Transverse colon (tissue), 4 donors: ENCODE measurements at regions not wholly inside any gene's neighbourhood (a gene's known extent, or its start where the extent isn't known, plus 50 kb on each side); places are given as distances from the start of the nearest gene placed in this dataset.

Experiments
- CTCF ChIP-seq, 5 experiments: fragments of 200-600 bp in 3 of 5; fragments of 450-650 bp in 2 of 5; sonication (generic) in 3 of 5; IDR thresholded peaks; 1 replicate in 2 of 5; 2 replicates in 3 of 5; pipeline ENCODE4 v1.5.1; 2016 to 2017; ENCODE audit warnings: antibody characterized with exemption in 5 of 5, inconsistent platforms in 3 of 5, mild to moderate bottlenecking in 2 of 5, moderate library complexity in 1 of 5
- EP300 ChIP-seq: sonication (generic); formaldehyde crosslinking; IDR thresholded peaks from one replicate; pipeline ENCODE4 v1.6.1; 2017; ENCODE audit warnings: antibody characterized with exemption, low read depth
- POLR2A ChIP-seq: fragments of 450-650 bp; IDR thresholded peaks from one replicate; pipeline ENCODE4 v1.6.1; 2016; ENCODE audit warnings: antibody characterized with exemption, mild to moderate bottlenecking, moderate library complexity
- POLR2AphosphoS5 ChIP-seq, 3 donors: sonication (generic); formaldehyde crosslinking; IDR thresholded peaks; one replicate each; pipeline ENCODE4 v1.6.1; 2016; ENCODE audit warnings: antibody characterized with exemption in 3 of 3

- TF ChIP-seq POLR2A, result no peak
- no peak for TF ChIP-seq CTCF (IDR thresholded peaks at IDR 0.05)
- TF ChIP-seq POLR2AphosphoS5 (IDR thresholded peaks at IDR 0.05), result no peak
- no peak for TF ChIP-seq EP300
Observed at GRCh38 chr2:62407401-62407800, 98.6 kb downstream of the TMEM17 start.
